CD4-positive, alpha-beta memory T cell (primary cell): ENCODE measurements at regions not wholly inside any gene's neighbourhood (a gene's known extent, or its start where the extent isn't known, plus 50 kb on each side); places are given as distances from the start of the nearest gene placed in this dataset.

Experiments used
- CTCF ChIA-PET: fragments of 350-600 bp; sonication (Branson Sonifier 250); formaldehyde crosslinking; loops from one replicate; lab custom pipeline; 2021; ENCODE audit warnings: inconsistent platforms; ENCODE audit not compliant: partially characterized antibody; lab: Charles Lee
- POLR2A ChIA-PET: fragments of 350-600 bp; sonication (Branson Sonifier 250); formaldehyde crosslinking; loops from one replicate; lab custom pipeline; 2021; ENCODE audit not compliant: partially characterized antibody; lab: Charles Lee
- DNase-seq, 5 donors: peaks; one replicate each; pipeline versions ENCODE4 v3.0.0 to v3.0.0-alpha.2; 2020 to 2022; ENCODE audit warnings: mixed read lengths in 1 of 5
- H3K27ac ChIP-seq: one replicate; pipeline ENCODE4 v1.7.0; 2013; ENCODE audit warnings: low read depth, low read length
- H3K27me3 ChIP-seq: 2 replicates; pipeline ENCODE4 v1.7.0; 2013; ENCODE audit warnings: mild to moderate bottlenecking, low read length, moderate library complexity; ENCODE audit not compliant: insufficient read depth
- H3K36me3 ChIP-seq: 2 replicates; pipeline ENCODE4 v1.7.0; 2013; ENCODE audit warnings: mild to moderate bottlenecking, low read length, moderate library complexity; ENCODE audit not compliant: insufficient read depth
- H3K4me1 ChIP-seq: 2 replicates; pipeline ENCODE4 v1.7.0; 2013; ENCODE audit warnings: mild to moderate bottlenecking, low read length, moderate library complexity; ENCODE audit not compliant: insufficient read depth
- H3K4me3 ChIP-seq, 2 donors: one replicate each; pipeline ENCODE4 v1.7.0; 2013; ENCODE audit warnings: low read length in 2 of 2, mild to moderate bottlenecking in 1 of 2
- H3K9me3 ChIP-seq, 2 donors: one replicate each; pipeline ENCODE4 v1.7.0; 2013; ENCODE audit warnings: low read length in 2 of 2, control low read depth in 1 of 2; ENCODE audit not compliant: control insufficient read depth in 1 of 2
- H3K27ac Mint-ChIP-seq, 7 donors: one replicate each; pipeline ENCODE4 v1.8.0; 2020 to 2021; ENCODE audit warnings: mixed read lengths in 7 of 7, mild to moderate bottlenecking in 6 of 7, inconsistent platforms in 3 of 7, moderate library complexity in 3 of 7
- H3K27me3 Mint-ChIP-seq, 2 donors: one replicate each; pipeline ENCODE4 v1.8.0; 2020 to 2021; ENCODE audit warnings: mixed read lengths in 2 of 2
- H3K36me3 Mint-ChIP-seq, 2 donors: one replicate each; pipeline ENCODE4 v1.8.0; 2020 to 2021; ENCODE audit warnings: mixed read lengths in 2 of 2, inconsistent platforms in 1 of 2, mild to moderate bottlenecking in 1 of 2
- H3K4me1 Mint-ChIP-seq, 4 donors: one replicate each; pipeline ENCODE4 v1.8.0; 2020 to 2021; ENCODE audit warnings: mixed read lengths in 4 of 4, mild to moderate bottlenecking in 1 of 4
- H3K4me3 Mint-ChIP-seq, 8 donors: one replicate each; pipeline ENCODE4 v1.8.0; 2020 to 2021; ENCODE audit warnings: mixed read lengths in 8 of 8, mild to moderate bottlenecking in 7 of 8, moderate library complexity in 6 of 8, inconsistent platforms in 3 of 8
- H3K9me3 Mint-ChIP-seq, 8 donors: one replicate each; pipeline ENCODE4 v1.8.0; 2020 to 2021; ENCODE audit warnings: mixed read lengths in 8 of 8, mild to moderate bottlenecking in 5 of 8, inconsistent platforms in 3 of 8, moderate library complexity in 1 of 8
- intact Hi-C: fragments of 100-400 bp; cut with micrococcal nuclease; formaldehyde crosslinking; loops from one replicate; pipeline ENCODE4 v1.15.1; 2023

- Histone ChIP-seq H3K27me3 (no peaks in the 10 kb centered on the region), H3K27ac (no peak overlapping the region), H3K4me1 (no peaks in the 10 kb centered on the region), H3K36me3 (no peaks in the 10 kb centered on the region), H3K9me3 (no peaks in the 10 kb centered on the region), H3K4me3 (no peak overlapping the region)
- Mint-ChIP-seq H3K36me3 (no peaks in the 10 kb centered on the region), H3K4me1 (no peaks in the 10 kb centered on the region), H3K27me3 (peaks cover 4 to 8% of the 10 kb centered on the region in 2 donors), H3K27ac (no peak overlapping the region), H3K9me3 (peaks cover 0 to 5% (median 0%) of the 10 kb centered on the region in 8 donors), H3K4me3 (no peak overlapping the region)
- DNase-seq: no peak
- ChIA-PET CTCF (no interaction called here), POLR2A (no interaction called here)
- intact Hi-C loops: no loop called here
Measured at GRCh38 chr5:171713152-171713551, 72.5 kb upstream of the SMIM23 start.

DNA sequence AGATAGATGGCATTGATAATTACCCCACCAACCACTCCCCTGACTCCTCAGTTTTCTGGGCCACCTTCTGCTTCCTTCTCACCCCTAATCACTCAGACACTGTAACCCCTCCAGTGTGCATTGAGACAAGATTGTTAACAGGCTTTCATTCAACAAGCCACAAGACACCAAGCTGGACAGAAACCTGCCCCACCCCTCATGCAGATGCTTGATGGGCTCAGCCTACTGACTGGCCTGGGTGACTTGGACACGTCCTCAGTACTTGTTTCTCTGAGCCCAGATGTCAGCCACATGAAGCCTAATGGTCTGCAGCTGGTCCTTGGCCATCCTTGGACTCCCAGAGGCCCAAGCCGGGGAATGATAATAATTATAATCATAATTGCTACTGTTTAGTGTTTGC lies 71.4 kb upstream of the SMIM23 start:
- no peak for DNase-seq
- Mint-ChIP-seq H3K27ac (no peak overlapping the region), H3K27me3 (peaks cover 4 to 8% of the 10 kb centered on the region in 2 donors), H3K4me3 (no peak overlapping the region), H3K36me3 (no peaks in the 10 kb centered on the region), H3K9me3 (peaks cover 0 to 5% (median 0%) of the 10 kb centered on the region in 8 donors), H3K4me1 (no peaks in the 10 kb centered on the region)
- no peaks in the 10 kb centered on the region for H3K4me1 ChIP-seq
- no peaks in the 10 kb centered on the region for H3K9me3 ChIP-seq
- no peaks in the 10 kb centered on the region for H3K36me3 ChIP-seq
- intact Hi-C loops: no loop called here
- no peak overlapping the region for H3K4me3 ChIP-seq
- H3K27me3 ChIP-seq: no peaks in the 10 kb centered on the region
- ChIA-PET CTCF (no interaction called here), POLR2A (no interaction called here)
- H3K27ac ChIP-seq: no peak overlapping the region

GRCh38 chr5:171714851-171715250 lies 70.8 kb upstream of the SMIM23 start:
- POLR2A ChIA-PET: no interaction called here
- Mint-ChIP-seq H3K4me1 (no peaks in the 10 kb centered on the region), H3K27ac (no peak overlapping the region), H3K36me3 (no peaks in the 10 kb centered on the region), H3K4me3 (no peak overlapping the region), H3K9me3 (peaks cover 0 to 5% (median 0%) of the 10 kb centered on the region in 8 donors), H3K27me3 (peaks cover 5 to 6% of the 10 kb centered on the region in 2 donors)
- no peaks in the 10 kb centered on the region for H3K9me3 ChIP-seq
- CTCF ChIA-PET: no interaction called here
- H3K36me3 ChIP-seq: no peaks in the 10 kb centered on the region
- no peak overlapping the region for H3K27ac ChIP-seq
- no peaks in the 10 kb centered on the region for H3K4me1 ChIP-seq
- no peaks in the 10 kb centered on the region for H3K27me3 ChIP-seq
- intact Hi-C loops: no loop called here
- no peak for DNase-seq
- no peak overlapping the region for H3K4me3 ChIP-seq

DNA sequence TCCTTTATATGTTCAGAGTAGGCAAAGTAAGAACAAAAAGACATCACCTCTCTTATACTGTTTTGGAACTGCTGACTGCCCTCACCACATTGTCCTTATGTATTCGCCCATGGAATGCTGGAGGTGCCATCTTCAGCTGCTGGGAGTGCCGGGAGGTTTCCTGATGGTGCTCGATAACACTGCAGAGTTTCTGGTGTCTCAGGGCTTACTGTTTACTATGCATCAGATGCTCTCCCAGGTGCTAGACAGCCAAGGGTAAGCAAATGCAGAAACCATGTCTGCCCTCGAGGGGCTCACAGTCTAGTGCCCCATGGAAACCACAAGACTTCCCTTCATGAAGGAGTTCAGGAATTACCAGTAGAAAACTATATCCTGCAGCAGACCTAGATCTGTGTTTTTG lies 70.1 kb upstream of the SMIM23 start:
- Mint-ChIP-seq H3K36me3 (no peaks in the 10 kb centered on the region), H3K9me3 (peaks cover 0 to 5% (median 0%) of the 10 kb centered on the region in 8 donors), H3K27ac (no peak overlapping the region), H3K4me1 (no peaks in the 10 kb centered on the region), H3K27me3 (peaks cover 8% of the 10 kb centered on the region in 2 donors), H3K4me3 (no peak overlapping the region)
- ChIA-PET CTCF (no interaction called here), POLR2A (no interaction called here)
- Histone ChIP-seq H3K4me3 (no peak overlapping the region), H3K36me3 (no peaks in the 10 kb centered on the region), H3K27ac (no peak overlapping the region), H3K27me3 (no peaks in the 10 kb centered on the region), H3K9me3 (no peaks in the 10 kb centered on the region), H3K4me1 (no peaks in the 10 kb centered on the region)
- no peak for DNase-seq
- intact Hi-C loops: no loop called here

DNA sequence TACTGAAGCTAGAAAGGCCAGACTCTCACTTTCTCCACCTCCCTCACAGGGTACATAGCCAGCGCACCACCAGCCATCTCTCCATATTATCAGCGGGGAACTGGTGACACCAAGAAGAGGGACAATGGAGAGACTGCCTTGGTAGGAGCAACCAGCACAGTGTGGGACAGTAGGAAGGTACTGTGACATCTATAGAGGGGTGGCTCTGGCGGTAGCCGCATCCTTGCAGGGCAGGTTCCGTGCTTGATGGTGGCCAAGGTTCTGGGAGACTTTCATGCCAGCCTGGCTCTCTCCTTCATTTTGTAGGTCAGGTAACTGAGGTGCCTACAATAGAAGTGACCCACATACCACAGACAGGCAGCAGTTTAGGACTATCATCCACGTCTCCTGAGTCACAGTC lies 65.5 kb upstream of the SMIM23 start:
- H3K4me3 ChIP-seq: no peak overlapping the region
- H3K4me1 ChIP-seq: no peaks in the 10 kb centered on the region
- no peak overlapping the region for H3K27ac ChIP-seq
- POLR2A ChIA-PET: no interaction called here
- CTCF ChIA-PET: no interaction called here
- peaks cover 0 to 3% (median under 1%) of the 10 kb centered on the region in 8 donors for H3K9me3 Mint-ChIP-seq
- no peak overlapping the region for H3K4me3 Mint-ChIP-seq
- H3K9me3 ChIP-seq: no peaks in the 10 kb centered on the region
- no peaks in the 10 kb centered on the region for H3K27me3 ChIP-seq
- H3K36me3 Mint-ChIP-seq: no peaks in the 10 kb centered on the region
- no peaks in the 10 kb centered on the region for H3K36me3 ChIP-seq
- no peak overlapping the region for H3K27ac Mint-ChIP-seq
- intact Hi-C loops: no loop called here
- no peak for DNase-seq
- peaks cover 11 to 23% of the 10 kb centered on the region in 2 donors for H3K27me3 Mint-ChIP-seq
- H3K4me1 Mint-ChIP-seq: no peaks in the 10 kb centered on the region

DNA sequence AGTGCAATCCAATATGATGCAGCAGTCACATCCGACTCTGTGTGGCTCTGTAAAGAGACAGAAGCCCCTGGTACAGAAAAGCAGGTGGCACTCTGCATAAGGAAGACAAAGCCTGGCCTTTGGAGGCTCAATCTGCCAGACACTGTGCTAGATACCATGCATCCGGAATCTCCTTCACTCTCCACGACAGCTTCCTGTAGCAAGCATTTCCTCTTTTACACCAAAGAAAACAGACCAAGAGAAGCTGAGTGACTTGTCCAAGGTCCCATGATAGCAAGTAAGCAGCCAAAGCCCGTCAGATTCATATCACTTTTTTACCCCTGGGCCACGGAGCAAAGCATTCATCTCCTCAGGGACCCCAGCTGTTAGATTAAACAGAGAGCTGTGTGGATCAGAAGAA lies 64.2 kb upstream of the SMIM23 start:
- no peaks in the 10 kb centered on the region for H3K4me1 ChIP-seq
- ChIA-PET CTCF (no interaction called here), POLR2A (no interaction called here)
- intact Hi-C loops: no loop called here
- no peak overlapping the region for H3K4me3 ChIP-seq
- no peaks in the 10 kb centered on the region for H3K36me3 ChIP-seq
- Mint-ChIP-seq H3K27ac (no peak overlapping the region), H3K27me3 (peaks cover 11 to 26% of the 10 kb centered on the region in 2 donors), H3K4me1 (no peaks in the 10 kb centered on the region), H3K36me3 (no peaks in the 10 kb centered on the region), H3K9me3 (peaks cover 0 to 16% (median 8%) of the 10 kb centered on the region in 8 donors), H3K4me3 (no peak overlapping the region)
- no peak for DNase-seq
- no peaks in the 10 kb centered on the region for H3K9me3 ChIP-seq
- no peak overlapping the region for H3K27ac ChIP-seq
- H3K27me3 ChIP-seq: no peaks in the 10 kb centered on the region

DNA sequence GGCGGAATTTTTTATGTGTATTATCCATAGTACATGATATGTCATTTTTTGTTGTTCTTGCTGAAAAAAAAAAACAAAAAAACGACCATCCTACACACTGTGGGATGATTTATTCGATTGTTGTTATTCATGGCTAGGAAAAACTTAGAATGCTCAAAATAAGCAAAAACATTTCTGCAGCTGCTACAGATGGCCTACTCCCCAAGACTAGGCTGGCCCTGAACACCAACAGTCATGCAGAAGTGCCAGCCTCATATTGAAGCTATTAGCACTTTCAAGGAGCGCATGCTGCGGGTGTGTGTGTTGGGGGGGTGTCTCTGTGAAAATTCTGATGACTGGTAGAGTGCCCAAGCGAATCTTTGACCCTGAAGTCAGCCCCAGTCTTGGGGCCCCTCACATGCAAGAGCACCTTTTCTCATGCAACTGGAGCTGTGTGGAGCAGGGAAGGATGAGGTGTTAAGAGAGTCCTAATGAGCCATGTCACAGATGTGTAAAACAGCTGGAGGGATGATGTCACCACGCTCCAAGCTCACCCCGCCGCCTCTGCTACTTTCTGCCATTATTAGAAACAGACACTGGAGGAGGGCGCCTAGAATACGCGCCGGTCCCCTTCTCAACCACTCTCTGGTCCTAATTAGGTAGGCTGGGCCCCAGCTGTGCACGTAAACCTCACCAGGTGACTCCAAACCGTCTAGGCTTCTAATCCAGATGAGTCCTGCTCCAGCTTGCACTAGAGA lies 61.0 kb upstream of the SMIM23 start:
- H3K4me3 Mint-ChIP-seq: no peak overlapping the region
- no peak for DNase-seq

More for the DNA sequence above, 61.0 kb upstream of the SMIM23 start:
- no peaks in the 10 kb centered on the region for H3K9me3 ChIP-seq
- no peaks in the 10 kb centered on the region for H3K36me3 ChIP-seq
- POLR2A ChIA-PET: no interaction called here
- Mint-ChIP-seq H3K36me3 (no peaks in the 10 kb centered on the region), H3K9me3 (peaks cover 2 to 38% (median 21%) of the 10 kb centered on the region in 8 donors), H3K27ac (no peak overlapping the region), H3K27me3 (peaks cover 12 to 25% of the 10 kb centered on the region in 2 donors), H3K4me1 (no peaks in the 10 kb centered on the region)
- no peak overlapping the region for H3K27ac ChIP-seq
- CTCF ChIA-PET: no interaction called here
- no peaks in the 10 kb centered on the region for H3K4me1 ChIP-seq
- intact Hi-C loops: no loop called here
- no peak overlapping the region for H3K4me3 ChIP-seq
- H3K27me3 ChIP-seq: no peaks in the 10 kb centered on the region
